Keratinocyte (primary cell): ENCODE measurements at regions not wholly inside any gene's neighbourhood (a gene's known extent, or its start where the extent isn't known, plus 50 kb on each side); places are given as distances from the start of the nearest gene placed in this dataset.

Experiments
- DNase-seq: peaks from one replicate; pipeline ENCODE4 v3.0.0-alpha.2; 2011; ENCODE audit warnings: low read depth, missing footprints, low spot score
- FAIRE-seq: peaks from 2 replicates; lab custom pipeline; 2011; peaks lifted over from hg19 to GRCh38; lab: Jason Lieb, UNC
- H2AFZ ChIP-seq: 2 replicates; pipeline ENCODE4 v1.6.0; 2012; ENCODE audit warnings: low read length, control low read depth, inconsistent platforms; ENCODE audit not compliant: control insufficient read depth
- H3K27ac ChIP-seq: 2 replicates; pipeline ENCODE4 v1.5.1; 2011; ENCODE audit warnings: low read length; ENCODE audit not compliant: control insufficient read depth, insufficient read depth
- H3K27me3 ChIP-seq: 3 replicates; pipeline ENCODE4 v1.6.0; 2011; ENCODE audit warnings: low read length; ENCODE audit not compliant: control insufficient read depth, insufficient read depth; ENCODE audit errors: extremely low read depth
- H3K36me3 ChIP-seq, 2 experiments: 2 replicates in 1 of 2; 3 replicates in 1 of 2; pipeline ENCODE4 v1.5.1; 2011; ENCODE audit warnings: low read length in 2 of 2, mild to moderate bottlenecking in 1 of 2; ENCODE audit not compliant: control insufficient read depth in 2 of 2, insufficient read depth in 2 of 2; ENCODE audit errors: extremely low read depth in 1 of 2
- H3K4me1 ChIP-seq: 3 replicates; pipeline ENCODE4 v1.5.1; 2011; ENCODE audit warnings: low read length; ENCODE audit not compliant: control insufficient read depth, insufficient read depth; ENCODE audit errors: extremely low read depth
- H3K4me2 ChIP-seq: 3 replicates; pipeline ENCODE4 v1.6.0; 2011; ENCODE audit warnings: low read depth, low read length; ENCODE audit not compliant: control insufficient read depth, insufficient read depth; ENCODE audit errors: extremely low read depth
- H3K4me3 ChIP-seq, 3 experiments: fragments of 200-600 bp in 1 of 3; sonication (generic) in 1 of 3; 2 replicates in 2 of 3; 3 replicates in 1 of 3; pipeline ENCODE4 v1.5.1; 2011 to 2016; ENCODE audit warnings: low read length in 3 of 3, mild to moderate bottlenecking in 3 of 3, control low read depth in 2 of 3, inconsistent platforms in 1 of 3, low read depth in 1 of 3, mixed read lengths in 1 of 3, mixed run types in 1 of 3, moderate library complexity in 1 of 3; ENCODE audit not compliant: control insufficient read depth in 2 of 3, insufficient read depth in 2 of 3; ENCODE audit errors: extremely low read depth in 1 of 3
- H3K79me2 ChIP-seq: 2 replicates; pipeline ENCODE4 v1.6.0; 2012; ENCODE audit warnings: low read length; ENCODE audit not compliant: control insufficient read depth, insufficient read depth
- H3K9ac ChIP-seq: 3 replicates; pipeline ENCODE4 v1.6.0; 2011; ENCODE audit warnings: low read length; ENCODE audit not compliant: control insufficient read depth, insufficient read depth; ENCODE audit errors: extremely low read depth
- H3K9me1 ChIP-seq: 3 replicates; pipeline ENCODE4 v1.6.0; 2011; ENCODE audit warnings: low read length; ENCODE audit not compliant: control insufficient read depth, insufficient read depth; ENCODE audit errors: extremely low read depth
- H3K9me3 ChIP-seq: 2 replicates; pipeline ENCODE4 v1.5.1; 2012; ENCODE audit warnings: low read depth, low read length; ENCODE audit not compliant: control insufficient read depth
- H4K20me1 ChIP-seq: 3 replicates; pipeline ENCODE4 v1.6.0; 2011; ENCODE audit warnings: low read length; ENCODE audit not compliant: control insufficient read depth, insufficient read depth; ENCODE audit errors: extremely low read depth
- CTCF ChIP-seq, 3 experiments: IDR thresholded peaks in 1 of 3; conservative IDR thresholded peaks in 1 of 3; optimal IDR thresholded peaks in 1 of 3; 2 replicates in 2 of 3; 3 replicates in 1 of 3; pipeline versions ENCODE3 to v1.5.1; 2011; ENCODE audit warnings: low read length in 3 of 3, mild to moderate bottlenecking in 3 of 3, moderate library complexity in 2 of 3, control low read depth in 1 of 3, inconsistent platforms in 1 of 3; ENCODE audit not compliant: insufficient read depth in 2 of 3; ENCODE audit errors: extremely low read depth in 1 of 3
- EZH2 ChIP-seq: IDR thresholded peaks from one replicate; pipeline ENCODE4 v1.6.1; 2012; ENCODE audit warnings: inconsistent platforms, mild to moderate bottlenecking, low read length, moderate library complexity
- dilution Hi-C: fragments of 300-500 bp; cut with MboI; formaldehyde crosslinking; loops from one replicate; pipeline ENCODE4 v1.7.0; 2020; ENCODE audit warnings: low sequenced_read_pairs; ENCODE audit not compliant: extremely low pct_ligation_motif_present

DNA sequence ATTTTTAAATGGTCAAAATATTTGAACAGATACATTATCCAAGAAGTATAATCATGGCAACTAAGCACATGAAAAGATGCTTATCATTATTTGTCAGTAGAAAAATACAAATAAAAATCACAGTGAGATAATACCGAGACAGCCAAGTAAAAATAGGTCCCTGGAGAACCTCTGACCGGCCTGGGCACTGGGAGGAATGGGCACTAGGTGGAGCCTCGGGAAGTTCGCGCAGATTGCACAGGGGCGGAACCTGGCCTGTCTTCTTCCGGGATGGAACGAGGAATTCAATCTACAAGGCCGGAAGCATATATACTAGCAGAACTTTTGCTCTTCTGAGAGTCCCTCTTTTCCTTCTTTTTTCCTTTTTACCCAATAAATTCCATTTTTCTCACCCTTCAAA lies 148.5 kb upstream of the CHRM3 start:
- Histone ChIP-seq H3K9me3 (no peaks in the 10 kb centered on the region), H3K79me2 (no peaks in the 10 kb centered on the region), H3K9me1 (no peaks in the 10 kb centered on the region), H3K4me2 (no peak overlapping the region), H3K36me3 (no peaks in the 10 kb centered on the region), H4K20me1 (no peaks in the 10 kb centered on the region), H3K9ac (no peak overlapping the region), H3K4me3 (no peak overlapping the region), H2AFZ (no peak overlapping the region), H3K27me3 (no peaks in the 10 kb centered on the region), H3K4me1 (no peaks in the 10 kb centered on the region), H3K27ac (no peak overlapping the region)
- dilution Hi-C loops = no loop called here
- no peak for TF ChIP-seq EZH2
- TF ChIP-seq CTCF (optimal IDR thresholded peaks at IDR 0.05 in 1 of 3, IDR thresholded peaks at IDR 0.05 in 1 of 3, conservative IDR thresholded peaks at IDR 0.05 in 1 of 3; ENCODE audit: extremely low read depth in 1 of 3, insufficient read depth in 2 of 3, low read length in 3 of 3) = no peak
- FAIRE-seq (no peak), DNase-seq (no peak)

DNA sequence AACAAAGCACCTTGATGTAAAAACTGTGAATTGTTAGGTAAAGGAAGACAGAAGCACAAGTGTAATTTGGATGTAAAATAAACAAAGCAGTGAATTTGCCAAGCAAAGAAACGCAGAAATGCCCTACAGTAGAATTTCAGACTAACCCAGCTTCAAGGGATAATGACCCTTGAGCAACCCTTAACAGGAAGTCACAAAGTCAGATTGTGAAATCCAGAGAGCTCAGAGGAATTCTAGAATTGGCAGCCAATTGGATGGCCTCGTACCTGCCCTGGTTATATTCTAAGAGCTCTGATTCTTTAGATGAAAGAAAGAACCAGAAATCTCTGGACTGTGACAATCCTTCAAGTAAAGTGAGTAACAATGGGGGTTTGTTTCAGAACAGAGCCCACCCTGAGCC lies 152.7 kb upstream of the CHRM3 start:
- Histone ChIP-seq H4K20me1 (no peaks in the 10 kb centered on the region), H3K4me2 (no peak overlapping the region), H3K9ac (no peak overlapping the region), H3K9me1 (no peaks in the 10 kb centered on the region), H3K79me2 (no peaks in the 10 kb centered on the region), H2AFZ (no peak overlapping the region), H3K4me3 (no peak overlapping the region), H3K27me3 (no peaks in the 10 kb centered on the region), H3K36me3 (no peaks in the 10 kb centered on the region), H3K27ac (no peak overlapping the region), H3K4me1 (no peaks in the 10 kb centered on the region), H3K9me3 (no peaks in the 10 kb centered on the region)
- DNase-seq (no peak), FAIRE-seq (no peak)
- TF ChIP-seq CTCF (optimal IDR thresholded peaks at IDR 0.05 in 1 of 3, IDR thresholded peaks at IDR 0.05 in 1 of 3, conservative IDR thresholded peaks at IDR 0.05 in 1 of 3; ENCODE audit: extremely low read depth in 1 of 3, insufficient read depth in 2 of 3, low read length in 3 of 3) (no peak), EZH2 (no peak)
- dilution Hi-C loops = no loop called here
